SU-DHL-6 (cell line): ENCODE measurements at regions not wholly inside any gene's neighbourhood (a gene's known extent, or its start where the extent isn't known, plus 50 kb on each side); places are given as distances from the start of the nearest gene placed in this dataset.

ENCODE experiments used
- H2AFZ ChIP-seq: fragments of 200-600 bp; sonication (generic); 2 replicates; pipeline ENCODE4 v1.6.1; 2014; ENCODE audit warnings: low read depth, mild to moderate bottlenecking, moderate library complexity, mixed read lengths, antibody characterized with exemption, low read length; ENCODE audit not compliant: severe bottlenecking
- H3F3A ChIP-seq: fragments of 200-600 bp; shearing (Covaris generic); 2 replicates; pipeline ENCODE4 v1.6.0; 2016; ENCODE audit warnings: antibody characterized with exemption, mild to moderate bottlenecking; ENCODE audit not compliant: insufficient read depth
- H3K27ac ChIP-seq: fragments of 200-600 bp; sonication (generic); 2 replicates; pipeline ENCODE4 v1.5.1; 2016; ENCODE audit warnings: low read depth, mild to moderate bottlenecking, low read length, moderate library complexity, mixed read lengths
- H3K27me3 ChIP-seq: fragments of 200-600 bp; sonication (generic), shearing (Covaris generic); 2 replicates; pipeline ENCODE4 v1.6.0; 2014; ENCODE audit warnings: mild to moderate bottlenecking, low read length
- H3K36me3 ChIP-seq: fragments of 200-600 bp; sonication (generic); 2 replicates; pipeline ENCODE4 v1.6.1; 2014; ENCODE audit warnings: mild to moderate bottlenecking, low read length, mixed read lengths
- H3K4me2 ChIP-seq: fragments of 300-600, 200-600 bp; shearing (Covaris generic), sonication (generic); 2 replicates; pipeline ENCODE4 v1.6.0; 2014; ENCODE audit warnings: low read length, low read depth, mild to moderate bottlenecking; ENCODE audit not compliant: poor library complexity, severe bottlenecking
- H3K4me3 ChIP-seq: fragments of 200-600 bp; sonication (generic); 2 replicates; pipeline ENCODE4 v1.5.1; 2014; ENCODE audit warnings: antibody characterized with exemption, low read length, mild to moderate bottlenecking, mixed read lengths; ENCODE audit not compliant: insufficient read depth, poor library complexity, severe bottlenecking
- H3K79me2 ChIP-seq: fragments of 200-600 bp; sonication (generic); 2 replicates; pipeline ENCODE4 v1.6.1; 2014; ENCODE audit warnings: mild to moderate bottlenecking, low read length, moderate library complexity; ENCODE audit not compliant: insufficient read depth
- H3K9ac ChIP-seq: fragments of 200-600 bp; sonication (generic); 2 replicates; pipeline ENCODE4 v1.7.0; 2014; ENCODE audit warnings: mild to moderate bottlenecking, low read length
- H3K9me2 ChIP-seq: fragments of 200-600 bp; sonication (generic); replicated peaks from 2 replicates; pipeline ENCODE4 v1.6.1; 2014; ENCODE audit warnings: low read length; ENCODE audit not compliant: insufficient read depth
- H3K9me3 ChIP-seq: fragments of 200-600 bp; sonication (generic); 2 replicates; pipeline ENCODE4 v1.6.1; 2014; ENCODE audit warnings: low read length, mixed read lengths; ENCODE audit not compliant: insufficient read depth
- H4K20me1 ChIP-seq: fragments of 200-600 bp; sonication (generic); 2 replicates; pipeline ENCODE4 v1.6.1; 2014; ENCODE audit warnings: low read depth, mild to moderate bottlenecking, antibody characterized with exemption, low read length, moderate library complexity, mixed read lengths
- CTCF ChIP-seq: fragments of 200-600 bp; sonication (generic); IDR thresholded peaks from one replicate; pipeline ENCODE4 v1.5.1; 2017; ENCODE audit warnings: antibody characterized with exemption, mild to moderate bottlenecking, low read length, moderate library complexity; ENCODE audit not compliant: insufficient read depth, poor library complexity, severe bottlenecking
- EZH2phosphoT487 ChIP-seq: fragments of 200-600 bp; sonication (generic), shearing (Covaris generic); conservative IDR thresholded peaks from 2 replicates; pipeline ENCODE4 v1.6.1; 2018; ENCODE audit warnings: mild to moderate bottlenecking, antibody characterized with exemption, low read length, moderate library complexity, mixed read lengths

DNA sequence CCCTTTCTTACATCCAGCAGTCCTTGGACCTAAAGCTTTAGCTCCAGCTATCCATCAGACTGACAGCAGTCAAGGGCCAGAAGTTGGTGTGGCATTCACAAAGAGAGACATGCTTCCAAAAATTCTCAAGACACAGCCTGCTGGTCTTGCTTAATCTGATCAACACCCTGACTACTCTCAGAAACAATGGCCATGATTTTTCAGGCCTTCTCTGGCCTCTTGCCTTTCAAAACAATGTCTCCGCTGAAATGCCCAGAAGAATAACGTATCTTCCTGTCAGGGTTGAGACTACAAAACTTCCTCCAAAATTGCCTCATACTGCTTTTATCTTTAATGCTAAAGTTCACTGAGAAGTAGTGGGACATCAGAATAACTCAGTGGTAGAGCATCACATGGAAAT, 205.4 kb upstream of the SETMAR start:
- Histone ChIP-seq H3K27ac (no peak overlapping the region), H3K27me3 (no peaks in the 10 kb centered on the region), H3K79me2 (no peaks in the 10 kb centered on the region), H3F3A (no peaks in the 10 kb centered on the region), H4K20me1 (no peaks in the 10 kb centered on the region), H3K36me3 (no peaks in the 10 kb centered on the region), H3K4me2 (no peak overlapping the region), H3K4me3 (no peak overlapping the region), H3K9me3 (no peaks in the 10 kb centered on the region), H2AFZ (no peak overlapping the region), H3K9ac (no peak overlapping the region), H3K9me2 (no peaks in the 10 kb centered on the region; the same call in 1 of the 2 replicates)
- TF ChIP-seq CTCF (no peak), EZH2phosphoT487 (no peak)

DNA sequence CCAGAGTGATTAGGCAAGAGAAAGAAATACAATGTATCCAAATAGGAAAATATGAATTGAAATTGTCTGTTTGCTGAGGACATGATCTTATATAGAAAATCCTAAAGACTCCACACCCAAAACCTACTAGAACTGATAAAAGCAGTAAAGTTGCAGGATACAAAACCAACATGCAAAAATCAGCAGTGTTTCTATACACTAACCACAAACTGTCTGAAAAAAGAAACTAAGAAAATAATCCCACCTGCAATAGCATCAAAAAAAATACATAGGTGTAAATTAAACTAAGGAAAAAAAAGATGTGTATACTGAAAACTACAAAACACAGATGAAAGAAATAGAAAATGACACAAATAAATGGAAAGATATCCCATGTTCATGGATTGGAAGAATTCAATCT, 203.6 kb upstream of the SETMAR start:
- no peak for TF ChIP-seq CTCF
- Histone ChIP-seq H3K4me2 (no peak overlapping the region), H3K79me2 (no peaks in the 10 kb centered on the region), H3K4me3 (no peak overlapping the region), H3K9ac (no peak overlapping the region), H4K20me1 (no peaks in the 10 kb centered on the region), H3K27me3 (no peaks in the 10 kb centered on the region), H3K9me3 (no peaks in the 10 kb centered on the region), H3K36me3 (no peaks in the 10 kb centered on the region), H3K9me2 (no peaks in the 10 kb centered on the region; the same call in 1 of the 2 replicates), H2AFZ (no peak overlapping the region), H3K27ac (no peak overlapping the region), H3F3A (no peaks in the 10 kb centered on the region)

GRCh38 chr3:4107430-4107829, 195.7 kb upstream of the SETMAR start:
- Histone ChIP-seq H3K4me2 (no peak overlapping the region), H2AFZ (no peak overlapping the region), H3K9ac (no peak overlapping the region), H3K9me3 (no peaks in the 10 kb centered on the region), H3K4me3 (no peak overlapping the region), H3K27me3 (no peaks in the 10 kb centered on the region), H3K9me2 (no peaks in the 10 kb centered on the region), H3F3A (no peaks in the 10 kb centered on the region), H4K20me1 (no peaks in the 10 kb centered on the region), H3K79me2 (no peaks in the 10 kb centered on the region), H3K27ac (no peak overlapping the region), H3K36me3 (no peaks in the 10 kb centered on the region)
- TF ChIP-seq EZH2phosphoT487 = no peak
- no peak for TF ChIP-seq CTCF
